PFSK-1 (cell line): ENCODE measurements at regions not wholly inside any gene's neighbourhood (a gene's known extent, or its start where the extent isn't known, plus 50 kb on each side); places are given as distances from the start of the nearest gene placed in this dataset.

Experiments used
- POLR2AphosphoS5 ChIP-seq: IDR thresholded peaks from 2 replicates; pipeline ENCODE4 v1.6.1; 2012; ENCODE audit warnings: low read depth, mild to moderate bottlenecking, control low read depth, low read length, moderate library complexity
- TAF1 ChIP-seq: IDR thresholded peaks from 2 replicates; pipeline ENCODE4 v1.6.1; 2012; ENCODE audit warnings: low read length, control low read depth, borderline replicate concordance; ENCODE audit not compliant: insufficient read depth

- TF ChIP-seq POLR2AphosphoS5 = no peak
- no peak for TF ChIP-seq TAF1
These were observed 225.0 kb upstream of the NT5C1B start for GRCh38 chr2:18814387-18814786.
